HEK293 (cell line): ENCODE measurements at regions not wholly inside any gene's neighbourhood (a gene's known extent, or its start where the extent isn't known, plus 50 kb on each side); places are given as distances from the start of the nearest gene placed in this dataset.

Source experiments
- CTCF ChIP-seq: fragments of 450-650 bp; formaldehyde crosslinking; IDR thresholded peaks from 2 replicates; pipeline ENCODE4 v1.5.1; 2016; ENCODE audit warnings: missing biosample characterization, missing genetic modification characterization
- PRDM1 ChIP-seq: fragments of 450-650 bp; formaldehyde crosslinking; IDR thresholded peaks from 2 replicates; pipeline ENCODE4; 2016; ENCODE audit warnings: missing biosample characterization, missing genetic modification characterization
- ZBTB20 ChIP-seq: fragments of 450-650 bp; formaldehyde crosslinking; IDR thresholded peaks from 2 replicates; pipeline ENCODE4 v1.5.1; 2016; ENCODE audit warnings: missing biosample characterization, missing genetic modification characterization
- ZEB2 ChIP-seq: fragments of 450-650 bp; formaldehyde crosslinking; IDR thresholded peaks from 2 replicates; pipeline ENCODE4 v1.5.1; 2016; ENCODE audit warnings: missing biosample characterization, missing genetic modification characterization
- ZNF24 ChIP-seq: fragments of 450-650 bp; formaldehyde crosslinking; IDR thresholded peaks from 2 replicates; pipeline ENCODE4 v1.5.1; 2016; ENCODE audit warnings: missing biosample characterization, missing genetic modification characterization
- ZNF639 ChIP-seq: fragments of 450-650 bp; formaldehyde crosslinking; IDR thresholded peaks from 2 replicates; pipeline ENCODE4 v1.5.1; 2016; ENCODE audit warnings: missing biosample characterization, missing genetic modification characterization
- TF ChIP-seq, protein P1 (sequence below): fragments of 450-650 bp; formaldehyde crosslinking; IDR thresholded peaks from 2 replicates; pipeline ENCODE4 v1.5.1; 2016; ENCODE audit warnings: missing biosample characterization, missing genetic modification characterization

GRCh38 chr1:195325181-195325580, 1283.1 kb downstream of the KCNT2 start:
- no peak for TF ChIP-seq PRDM1 (tag by site-specific recombination)
- no peak for TF ChIP-seq ZBTB20 (tag by site-specific recombination)
- TF ChIP-seq, protein P1, sequence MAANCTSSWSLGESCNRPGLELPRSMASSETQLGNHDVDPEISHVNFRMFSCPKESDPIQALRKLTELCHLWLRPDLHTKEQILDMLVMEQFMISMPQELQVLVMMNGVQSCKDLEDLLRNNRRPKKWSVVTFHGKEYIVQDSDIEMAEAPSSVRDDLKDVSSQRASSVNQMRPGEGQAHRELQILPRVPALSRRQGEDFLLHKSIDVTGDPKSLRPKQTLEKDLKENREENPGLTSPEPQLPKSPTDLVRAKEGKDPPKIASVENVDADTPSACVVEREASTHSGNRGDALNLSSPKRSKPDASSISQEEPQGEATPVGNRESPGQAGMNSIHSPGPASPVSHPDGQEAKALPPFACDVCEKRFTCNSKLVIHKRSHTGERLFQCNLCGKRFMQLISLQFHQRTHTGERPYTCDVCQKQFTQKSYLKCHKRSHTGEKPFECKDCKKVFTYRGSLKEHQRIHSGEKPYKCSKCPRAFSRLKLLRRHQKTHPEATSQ (tag by site-specific recombination) = no peak
- no peak for TF ChIP-seq ZNF639 (tag by site-specific recombination)
- TF ChIP-seq CTCF (tag by site-specific recombination) = no peak
- TF ChIP-seq ZNF24 (tag by site-specific recombination) = no peak
- TF ChIP-seq ZEB2 (tag by site-specific recombination) = no peak
